DOHH2 (cell line): ENCODE measurements at regions not wholly inside any gene's neighbourhood (a gene's known extent, or its start where the extent isn't known, plus 50 kb on each side); places are given as distances from the start of the nearest gene placed in this dataset.

Experiments used
- CTCF ChIP-seq: fragments of 200-600 bp; sonication (generic); IDR thresholded peaks from one replicate; pipeline ENCODE4 v1.5.1; 2014; ENCODE audit warnings: antibody characterized with exemption, mild to moderate bottlenecking, low read depth, low read length; ENCODE audit not compliant: poor library complexity, severe bottlenecking
- EZH2phosphoT487 ChIP-seq: fragments of 200-600 bp; sonication (generic); IDR thresholded peaks from 2 replicates; pipeline ENCODE4 v1.6.1; 2017; ENCODE audit warnings: borderline replicate concordance, mild to moderate bottlenecking, antibody characterized with exemption, low read length, moderate library complexity, mixed read lengths

- TF ChIP-seq CTCF (no peak), EZH2phosphoT487 (no peak)
These were observed 849.7 kb downstream of the TBL1XR1 start for GRCh38 chr3:176347424-176348146.
